Fibroblast of skin of right quadriceps (primary cell): ENCODE measurements at regions not wholly inside any gene's neighbourhood (a gene's known extent, or its start where the extent isn't known, plus 50 kb on each side); places are given as distances from the start of the nearest gene placed in this dataset.

Experiments
- DNase-seq: peaks from one replicate; pipeline ENCODE4 v3.0.0-alpha.2; 2013

GRCh38 chr4:189313064-189313463 lies 627.6 kb upstream of the FRG1 start:
- no peak for DNase-seq

GRCh38 chr4:189313861-189314513 lies 626.7 kb upstream of the FRG1 start:
- no peak for DNase-seq

- no peak for DNase-seq
Measured at GRCh38 chr4:189322426-189322825, 618.2 kb upstream of the FRG1 start.

DNA sequence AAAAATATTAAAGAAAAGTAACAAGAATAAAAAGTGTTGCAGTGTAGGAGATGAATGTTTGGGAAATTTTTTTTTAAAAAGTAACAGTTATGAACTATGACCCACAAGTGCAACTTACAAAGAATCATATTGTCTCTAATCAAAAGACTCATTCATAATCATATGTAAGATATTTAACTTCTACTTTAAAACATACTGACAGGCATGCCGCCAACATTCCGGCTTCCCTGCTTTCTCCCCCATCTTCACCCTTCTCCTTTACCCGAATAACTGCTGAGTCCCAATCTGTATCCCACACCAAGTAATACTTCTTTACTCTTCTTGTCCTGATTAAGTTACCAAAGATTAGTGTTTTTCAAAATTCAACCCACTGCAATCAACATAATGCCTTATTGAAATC lies 598.8 kb upstream of the FRG1 start:
- DNase-seq: no peak

GRCh38 chr4:189355590-189355989 lies 585.1 kb upstream of the FRG1 start:
- DNase-seq: no peak

DNA sequence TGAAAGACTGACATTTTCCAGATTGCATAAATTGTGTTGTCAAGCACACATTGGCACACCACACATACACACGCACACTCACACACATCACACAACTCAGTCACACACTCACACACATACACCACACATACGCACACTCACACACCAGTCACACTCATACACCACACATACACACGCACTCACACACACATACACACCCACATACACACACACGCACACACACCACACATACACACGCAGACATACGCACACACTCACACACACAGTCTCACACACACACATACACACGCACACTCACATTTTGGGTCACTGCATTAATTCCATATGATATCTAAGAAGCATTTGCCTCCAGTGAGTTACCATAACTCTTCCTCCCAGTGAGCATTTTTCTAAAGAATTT lies 578.3 kb upstream of the FRG1 start:
- no peak for DNase-seq

- DNase-seq: no peak
Measured at GRCh38 chr4:189364032-189364449, 576.6 kb upstream of the FRG1 start.

- no peak for DNase-seq
Measured at GRCh38 chr4:189365451-189365850, 575.2 kb upstream of the FRG1 start.

DNA sequence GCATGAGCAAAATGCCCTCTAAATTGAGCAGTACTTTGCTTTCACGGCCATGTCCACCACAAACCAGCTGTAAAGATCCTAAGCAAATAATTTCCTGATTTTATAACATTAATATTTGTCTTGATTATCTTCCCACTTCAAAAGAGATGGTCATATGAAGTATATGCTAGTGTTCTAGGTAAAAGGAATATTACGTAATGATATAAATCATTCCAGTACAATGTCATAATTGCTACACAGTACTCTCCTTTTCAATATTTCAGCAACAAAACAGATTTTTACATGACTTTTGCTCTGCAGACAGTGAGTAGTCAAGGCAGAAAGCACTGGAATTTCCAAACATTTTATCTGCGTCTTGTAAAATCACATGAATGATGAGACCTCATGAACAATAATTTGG lies 572.8 kb upstream of the FRG1 start:
- no peak for DNase-seq

- DNase-seq: no peak
Measured at GRCh38 chr4:189374176-189374575, 566.5 kb upstream of the FRG1 start.

DNA sequence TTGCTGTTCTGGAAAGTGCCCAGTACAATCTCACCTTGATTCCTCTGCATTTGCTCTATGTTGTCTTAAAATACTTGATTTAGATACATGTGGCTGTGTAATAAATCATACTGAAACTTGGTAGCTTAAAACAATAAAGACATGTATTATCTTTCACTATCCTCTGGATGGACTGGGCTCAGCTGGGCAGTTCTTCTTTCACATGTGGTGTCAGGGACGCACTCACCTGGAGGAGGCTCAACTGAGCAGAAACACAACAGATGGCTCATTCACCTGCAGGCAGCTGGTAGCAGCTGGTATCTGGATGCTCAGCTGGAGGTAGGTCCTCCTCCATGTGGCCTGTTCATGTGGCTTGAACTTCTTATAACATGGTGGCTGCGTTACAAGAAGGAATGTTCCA lies 563.8 kb upstream of the FRG1 start:
- no peak for DNase-seq

DNA sequence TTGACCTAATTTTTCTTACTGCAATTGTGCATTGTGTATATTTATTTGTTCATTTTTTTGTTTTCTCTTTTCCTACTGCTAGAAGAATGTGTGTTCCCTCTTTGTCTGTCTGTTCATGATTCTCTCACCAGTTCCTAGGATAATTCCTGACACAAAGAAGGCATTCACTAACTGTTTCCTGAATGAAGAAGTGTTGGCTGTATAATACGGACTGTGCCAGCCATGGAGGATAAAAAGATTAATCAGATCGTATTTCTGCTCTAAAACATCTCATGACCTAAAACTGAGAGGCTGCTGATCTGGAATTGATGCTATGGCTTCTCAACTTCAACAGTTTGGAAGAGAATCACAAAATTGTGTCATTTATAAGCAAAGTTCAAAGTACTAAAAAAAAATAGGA lies 563.1 kb upstream of the FRG1 start:
- DNase-seq: no peak

- DNase-seq: no peak
Measured at GRCh38 chr4:189385098-189385497, 555.6 kb upstream of the FRG1 start.

GRCh38 chr4:189385579-189385978 lies 555.1 kb upstream of the FRG1 start:
- no peak for DNase-seq

GRCh38 chr4:189396435-189396834 lies 544.2 kb upstream of the FRG1 start:
- no peak for DNase-seq

DNA sequence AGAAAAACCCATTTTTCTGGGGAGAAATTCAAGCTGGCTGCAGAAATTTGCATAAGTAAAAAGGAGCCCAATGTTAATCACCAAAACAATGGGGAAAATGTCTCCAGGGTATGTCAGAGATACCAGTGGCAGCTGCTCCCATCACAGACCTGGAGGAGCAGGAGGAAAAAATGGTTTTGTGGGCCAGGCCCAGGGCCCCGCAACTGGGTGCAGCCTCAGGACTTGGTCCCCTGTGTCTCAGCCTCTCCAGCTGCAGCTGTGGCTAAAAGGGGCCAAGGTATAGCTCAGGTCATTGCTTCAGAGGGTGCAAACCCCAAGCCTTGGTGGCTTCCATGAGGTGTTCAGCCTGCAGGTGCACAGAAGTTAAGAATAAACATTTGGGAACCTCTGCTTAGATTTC lies 536.4 kb upstream of the FRG1 start:
- DNase-seq: no peak

DNA sequence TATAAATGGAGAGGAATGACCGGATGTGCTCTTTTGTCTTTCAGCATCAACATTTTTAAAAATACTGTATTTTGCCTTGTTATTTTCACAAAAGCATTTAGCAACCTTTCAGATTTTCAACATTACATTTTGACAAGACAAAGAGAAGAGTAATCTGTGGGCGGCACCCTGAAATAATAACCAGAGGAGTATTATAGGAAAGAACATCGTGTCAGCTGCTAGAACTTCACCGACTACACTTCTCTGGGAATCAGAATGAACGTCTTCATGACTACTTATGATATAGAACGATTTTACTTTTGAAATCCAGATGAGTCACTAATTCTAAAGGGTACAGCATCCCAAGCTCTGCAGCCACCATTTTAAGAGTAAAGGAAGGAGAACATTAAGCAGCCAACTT lies 531.5 kb upstream of the FRG1 start:
- DNase-seq: no peak

DNA sequence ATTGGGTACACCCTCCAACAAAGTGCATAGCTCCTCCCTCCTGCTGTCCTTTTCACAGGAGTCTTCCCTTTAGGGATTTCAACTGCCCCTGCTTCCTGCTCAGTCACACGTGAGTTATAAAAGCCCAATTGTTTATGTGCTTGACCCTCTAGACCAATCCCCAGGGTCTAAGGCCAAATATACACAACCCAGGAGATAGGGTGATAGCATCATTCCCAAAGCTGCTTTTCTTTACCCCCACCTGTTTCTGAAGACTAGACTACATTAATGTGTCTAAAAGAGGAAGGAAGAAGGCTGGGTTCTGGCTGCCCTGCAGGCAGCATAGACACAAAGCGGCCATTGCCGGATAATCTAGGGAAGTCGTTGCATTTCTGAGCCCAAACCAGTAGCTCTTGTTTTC lies 526.7 kb upstream of the FRG1 start:
- no peak for DNase-seq

- no peak for DNase-seq
Measured at GRCh38 chr4:189420572-189420971, 520.1 kb upstream of the FRG1 start.

DNA sequence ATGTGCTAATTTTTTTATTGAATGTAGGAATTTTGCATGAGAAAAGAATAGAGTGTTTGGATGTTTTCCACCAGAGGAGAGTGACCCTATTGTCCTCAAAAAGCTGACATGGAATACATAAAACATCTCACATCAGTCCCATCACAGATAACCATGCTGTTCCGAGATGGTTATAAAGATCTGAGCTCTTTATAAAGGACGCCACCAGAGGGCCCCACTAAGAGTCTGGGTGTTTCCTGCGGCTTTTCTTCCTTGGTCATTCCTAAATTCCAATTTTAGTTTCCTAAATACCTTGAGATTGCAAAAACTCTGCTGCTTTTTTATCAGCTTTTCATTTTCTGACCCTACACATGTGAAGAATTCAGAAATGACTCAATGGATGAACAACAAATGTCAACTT lies 504.5 kb upstream of the FRG1 start:
- DNase-seq: no peak

GRCh38 chr4:189440716-189441115 lies 500.0 kb upstream of the FRG1 start:
- no peak for DNase-seq

GRCh38 chr4:189443341-189443740 lies 497.3 kb upstream of the FRG1 start:
- no peak for DNase-seq

GRCh38 chr4:189445613-189446012 lies 495.1 kb upstream of the FRG1 start:
- no peak for DNase-seq

GRCh38 chr4:189463734-189464133 lies 476.9 kb upstream of the FRG1 start:
- DNase-seq: no peak

- DNase-seq: no peak
Measured at GRCh38 chr4:189494407-189494806, 446.3 kb upstream of the FRG1 start.

DNA sequence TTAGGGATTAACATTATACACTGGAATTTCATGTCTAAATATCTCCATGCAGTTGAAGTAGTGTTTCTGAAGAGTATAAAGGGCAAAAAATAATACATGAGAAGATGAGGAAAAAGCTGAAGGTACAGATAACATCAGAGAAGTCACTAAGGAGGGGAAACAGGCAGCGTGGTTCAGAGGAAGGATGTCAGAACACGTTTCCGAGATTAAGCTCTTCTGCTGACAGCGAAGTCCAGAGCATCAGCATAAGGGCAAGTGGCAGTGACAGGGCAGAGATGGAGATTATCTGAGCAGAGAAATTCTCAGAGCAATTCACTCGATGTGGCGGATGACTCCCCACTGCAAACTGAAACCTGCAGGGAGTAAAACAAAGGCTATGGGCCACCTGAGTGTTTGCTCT lies 443.2 kb upstream of the FRG1 start:
- DNase-seq: no peak
